Amniotic stem cell (primary cell): ENCODE measurements at regions not wholly inside any gene's neighbourhood (a gene's known extent, or its start where the extent isn't known, plus 50 kb on each side); places are given as distances from the start of the nearest gene placed in this dataset.

Source experiments
- DNase-seq: peaks from one replicate; lab custom pipeline; 2025; lab: John Stamatoyannopoulos, UW

GRCh38 chr1:221371705-221372104 is 370.2 kb downstream of the DUSP10 start:
- DNase-seq = no peak

GRCh38 chr1:221373795-221374194 is 368.1 kb downstream of the DUSP10 start:
- no peak for DNase-seq

GRCh38 chr1:221376286-221376685 is 365.6 kb downstream of the DUSP10 start:
- no peak for DNase-seq

GRCh38 chr1:221381910-221382623 is 359.8 kb downstream of the DUSP10 start:
- DNase-seq = no peak

- DNase-seq = peak; percentile 25
Measured at GRCh38 chr1:221392453-221392852, 349.4 kb downstream of the DUSP10 start.

- peak; percentile 41 for DNase-seq
Measured at GRCh38 chr1:221394011-221394544, 347.8 kb downstream of the DUSP10 start.

- no peak for DNase-seq
Measured at GRCh38 chr1:221396526-221396925, 345.4 kb downstream of the DUSP10 start.

GRCh38 chr1:221397141-221397540 is 344.7 kb downstream of the DUSP10 start:
- no peak for DNase-seq

- DNase-seq = no peak
Measured at GRCh38 chr1:221397606-221398005, 344.3 kb downstream of the DUSP10 start.

- no peak for DNase-seq
Measured at GRCh38 chr1:221405146-221405545, 336.7 kb downstream of the DUSP10 start.

- no peak for DNase-seq
Measured at GRCh38 chr1:221408117-221408803, 333.6 kb downstream of the DUSP10 start.

GRCh38 chr1:221411283-221411682 is 330.6 kb downstream of the DUSP10 start:
- no peak for DNase-seq

GRCh38 chr1:221414772-221415539 is 326.9 kb downstream of the DUSP10 start:
- DNase-seq = no peak

GRCh38 chr1:221415651-221416050 is 326.2 kb downstream of the DUSP10 start:
- DNase-seq = no peak

- no peak for DNase-seq
Measured at GRCh38 chr1:221416142-221416541, 325.7 kb downstream of the DUSP10 start.

GRCh38 chr1:221416723-221417122 is 325.2 kb downstream of the DUSP10 start:
- DNase-seq = no peak

GRCh38 chr1:221418346-221418745 is 323.5 kb downstream of the DUSP10 start:
- DNase-seq = no peak

GRCh38 chr1:221419513-221420095 is 322.3 kb downstream of the DUSP10 start:
- no peak for DNase-seq

- no peak for DNase-seq
Measured at GRCh38 chr1:221429264-221429663, 312.6 kb downstream of the DUSP10 start.

GRCh38 chr1:221430152-221430960 is 311.5 kb downstream of the DUSP10 start:
- no peak for DNase-seq

GRCh38 chr1:221431068-221431651 is 310.7 kb downstream of the DUSP10 start:
- no peak for DNase-seq
